ENCODE measurements at regions not wholly inside any gene's neighbourhood (a gene's known extent, or its start where the extent isn't known, plus 50 kb on each side); places are given as distances from the start of the nearest gene placed in this dataset.

DNA sequence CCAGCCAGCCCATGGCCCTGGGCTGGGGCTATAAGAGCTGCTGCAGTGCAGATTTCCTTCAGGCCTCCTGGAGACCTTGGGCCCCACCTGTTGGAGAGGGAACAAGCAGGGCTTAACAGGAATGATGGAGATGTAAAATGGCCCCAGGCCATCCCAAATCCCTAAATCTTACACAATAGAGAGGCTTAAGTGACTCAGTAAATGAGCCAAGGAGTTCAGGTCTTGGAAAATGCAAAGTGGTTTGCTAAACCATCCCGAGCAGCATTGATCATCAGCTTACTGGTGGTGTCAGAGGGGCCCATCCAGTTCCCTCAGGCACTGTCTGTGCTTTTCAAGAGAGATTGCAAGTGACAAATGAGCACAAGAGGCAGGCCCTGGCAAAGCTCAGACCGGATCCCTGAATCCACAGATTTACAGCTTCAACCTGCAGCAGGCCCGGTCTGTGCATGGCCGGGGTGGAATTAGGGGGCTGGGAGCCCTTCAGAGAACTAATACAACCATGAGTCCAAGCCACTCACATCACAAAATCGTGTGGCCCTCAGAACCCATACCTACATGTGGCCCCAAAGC lies 325.4 kb downstream of the UACA start:
- TF ChIP-seq, protein P1, sequence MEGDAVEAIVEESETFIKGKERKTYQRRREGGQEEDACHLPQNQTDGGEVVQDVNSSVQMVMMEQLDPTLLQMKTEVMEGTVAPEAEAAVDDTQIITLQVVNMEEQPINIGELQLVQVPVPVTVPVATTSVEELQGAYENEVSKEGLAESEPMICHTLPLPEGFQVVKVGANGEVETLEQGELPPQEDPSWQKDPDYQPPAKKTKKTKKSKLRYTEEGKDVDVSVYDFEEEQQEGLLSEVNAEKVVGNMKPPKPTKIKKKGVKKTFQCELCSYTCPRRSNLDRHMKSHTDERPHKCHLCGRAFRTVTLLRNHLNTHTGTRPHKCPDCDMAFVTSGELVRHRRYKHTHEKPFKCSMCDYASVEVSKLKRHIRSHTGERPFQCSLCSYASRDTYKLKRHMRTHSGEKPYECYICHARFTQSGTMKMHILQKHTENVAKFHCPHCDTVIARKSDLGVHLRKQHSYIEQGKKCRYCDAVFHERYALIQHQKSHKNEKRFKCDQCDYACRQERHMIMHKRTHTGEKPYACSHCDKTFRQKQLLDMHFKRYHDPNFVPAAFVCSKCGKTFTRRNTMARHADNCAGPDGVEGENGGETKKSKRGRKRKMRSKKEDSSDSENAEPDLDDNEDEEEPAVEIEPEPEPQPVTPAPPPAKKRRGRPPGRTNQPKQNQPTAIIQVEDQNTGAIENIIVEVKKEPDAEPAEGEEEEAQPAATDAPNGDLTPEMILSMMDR (IDR thresholded peaks at IDR 0.05): no peak
- TF ChIP-seq POLR2A (IDR thresholded peaks at IDR 0.05): no peak

All from transverse colon (tissue), 3 donors.